ENCODE measurements at regions not wholly inside any gene's neighbourhood (a gene's known extent, or its start where the extent isn't known, plus 50 kb on each side); places are given as distances from the start of the nearest gene placed in this dataset.

GRCh38 chr13:64962404-64962803 is 2267.7 kb downstream of the PCDH9 start:
- TF ChIP-seq CTCF (IDR thresholded peaks at IDR 0.05; ENCODE audit: low read depth, low read length), result no peak
- no peak for DNase-seq (ENCODE audit: low read depth in 1 of 2, low spot score in 1 of 2)
- Histone ChIP-seq H3K4me3 (no peak overlapping the region), H3K27me3 (no peaks in the 10 kb centered on the region), H3K27ac (no peak overlapping the region), H3K9me3 (ENCODE audit: low read depth) (no peaks in the 10 kb centered on the region), H3K4me1 (ENCODE audit: low read depth) (no peaks in the 10 kb centered on the region), H3K36me3 (no peaks in the 10 kb centered on the region)

- DNase-seq (ENCODE audit: low read depth in 1 of 2, low spot score in 1 of 2), result no peak
- no peaks in the 10 kb centered on the region for H3K27me3 ChIP-seq
- H3K27ac ChIP-seq, result no peak overlapping the region
- H3K4me3 ChIP-seq, result no peak overlapping the region
- H3K9me3 ChIP-seq (ENCODE audit: low read depth), result no peaks in the 10 kb centered on the region
- no peaks in the 10 kb centered on the region for H3K36me3 ChIP-seq
- TF ChIP-seq CTCF (IDR thresholded peaks at IDR 0.05; ENCODE audit: low read depth, low read length), result no peak
- no peaks in the 10 kb centered on the region for H3K4me1 ChIP-seq (ENCODE audit: low read depth)
Observed at GRCh38 chr13:64959276-64959675, 2270.9 kb downstream of the PCDH9 start.

- Histone ChIP-seq H3K27me3 (no peaks in the 10 kb centered on the region), H3K9me3 (ENCODE audit: low read depth) (no peaks in the 10 kb centered on the region), H3K4me3 (no peak overlapping the region), H3K27ac (no peak overlapping the region), H3K4me1 (ENCODE audit: low read depth) (no peaks in the 10 kb centered on the region), H3K36me3 (no peaks in the 10 kb centered on the region)
- TF ChIP-seq CTCF (IDR thresholded peaks at IDR 0.05; ENCODE audit: low read depth, low read length), result no peak
- no peak for DNase-seq (ENCODE audit: low read depth in 1 of 2, low spot score in 1 of 2)
Observed at GRCh38 chr13:64958106-64958505, 2272.0 kb downstream of the PCDH9 start.

- Histone ChIP-seq H3K4me1 (ENCODE audit: low read depth) (no peaks in the 10 kb centered on the region), H3K36me3 (no peaks in the 10 kb centered on the region), H3K27ac (no peak overlapping the region), H3K27me3 (no peaks in the 10 kb centered on the region), H3K9me3 (ENCODE audit: low read depth) (no peaks in the 10 kb centered on the region), H3K4me3 (no peak overlapping the region)
- no peak for TF ChIP-seq CTCF (IDR thresholded peaks at IDR 0.05; ENCODE audit: low read depth, low read length)
- no peak for DNase-seq (ENCODE audit: low read depth in 1 of 2, low spot score in 1 of 2)
Observed at GRCh38 chr13:64938660-64939059, 2291.5 kb downstream of the PCDH9 start.

GRCh38 chr13:64937302-64937701 is 2292.8 kb downstream of the PCDH9 start:
- H3K27ac ChIP-seq, result no peak overlapping the region
- TF ChIP-seq CTCF (IDR thresholded peaks at IDR 0.05; ENCODE audit: low read depth, low read length), result no peak
- H3K27me3 ChIP-seq, result no peaks in the 10 kb centered on the region
- no peak for DNase-seq (ENCODE audit: low read depth in 1 of 2, low spot score in 1 of 2)
- H3K9me3 ChIP-seq (ENCODE audit: low read depth), result no peaks in the 10 kb centered on the region
- H3K36me3 ChIP-seq, result no peaks in the 10 kb centered on the region
- no peaks in the 10 kb centered on the region for H3K4me1 ChIP-seq (ENCODE audit: low read depth)
- H3K4me3 ChIP-seq, result no peak overlapping the region

- DNase-seq (ENCODE audit: low read depth in 1 of 2, low spot score in 1 of 2), result no peak
- no peak overlapping the region for H3K27ac ChIP-seq
- TF ChIP-seq CTCF (IDR thresholded peaks at IDR 0.05; ENCODE audit: low read depth, low read length), result no peak
- no peak overlapping the region for H3K4me3 ChIP-seq
- no peaks in the 10 kb centered on the region for H3K4me1 ChIP-seq (ENCODE audit: low read depth)
- no peaks in the 10 kb centered on the region for H3K27me3 ChIP-seq
- H3K36me3 ChIP-seq, result no peaks in the 10 kb centered on the region
- H3K9me3 ChIP-seq (ENCODE audit: low read depth), result no peaks in the 10 kb centered on the region
Observed at GRCh38 chr13:64936879-64937278, 2293.3 kb downstream of the PCDH9 start.
